GM12878 (cell line): ENCODE measurements at regions not wholly inside any gene's neighbourhood (a gene's known extent, or its start where the extent isn't known, plus 50 kb on each side); places are given as distances from the start of the nearest gene placed in this dataset.

Experiments
- ATAC-seq: fragments of 200-7000 bp; cut with Tn5 transposase; 3 replicates; pipeline ENCODE4 v1.9.1; 2020; ENCODE audit warnings: mild to moderate bottlenecking, moderate library complexity
- BruUV-seq: library from RNA; stranded (reverse); fragments of 400-500 nt; replicated peaks from 2 replicates; lab custom pipeline; 2021; lab: Mats Ljungman, UMichigan
- CTCF ChIA-PET: fragments of 300-600 bp; sonication (Branson Sonifier 250); formaldehyde crosslinking; extraction: SDS; loops from one replicate; lab custom pipeline; 2021; ENCODE audit warnings: inconsistent platforms; lab: Yijun Ruan, JAX
- POLR2A ChIA-PET: fragments of 350-600 bp; formaldehyde crosslinking; extraction: SDS; loops from one replicate; lab custom pipeline; 2021; ENCODE audit warnings: inconsistent platforms; lab: Charles Lee
- RAD21 ChIA-PET: fragments of 300-600 bp; sonication (Branson Sonifier 250); formaldehyde crosslinking; loops from one replicate; lab custom pipeline; 2023; ENCODE audit warnings: antibody characterized with exemption; ENCODE audit not compliant: unreplicated experiment; lab: Charles Lee
- SMC1A ChIA-PET: fragments of 300-600 bp; sonication (Branson Sonifier 250); formaldehyde crosslinking; loops from one replicate; lab custom pipeline; 2023; ENCODE audit not compliant: unreplicated experiment, uncharacterized antibody; lab: Charles Lee
- DNase-seq: peaks from one replicate; pipeline ENCODE4 v3.0.0-alpha.2; 2011; ENCODE audit warnings: low read depth, low spot score
- FAIRE-seq: peaks from 3 replicates; lab custom pipeline; 2011; peaks lifted over from hg19 to GRCh38; lab: Jason Lieb, UNC
- H2AFZ ChIP-seq: 2 replicates; pipeline ENCODE4 v1.6.0; 2011; ENCODE audit warnings: low read depth, low read length, control low read depth; ENCODE audit not compliant: control insufficient read depth
- H3K27ac ChIP-seq: 2 replicates; pipeline ENCODE4 v1.5.1; 2011; ENCODE audit warnings: control low read depth; ENCODE audit not compliant: control insufficient read depth, insufficient read depth
- H3K27me3 ChIP-seq, 2 experiments: replicated peaks in 1 of 2; 2 replicates each; pipeline versions ENCODE4 v1.6.0 to v1.6.1; 2011; ENCODE audit warnings: low read length in 1 of 2; ENCODE audit not compliant: control insufficient read depth in 2 of 2, insufficient read depth in 2 of 2
- H3K36me3 ChIP-seq, 2 experiments: 2 replicates each; pipeline ENCODE4 v1.5.1; 2011; ENCODE audit warnings: low read length in 1 of 2; ENCODE audit not compliant: control insufficient read depth in 2 of 2, insufficient read depth in 2 of 2
- H3K4me1 ChIP-seq: 2 replicates; pipeline ENCODE4 v1.6.1; 2011; ENCODE audit warnings: mild to moderate bottlenecking, low read length, moderate library complexity, mixed read lengths; ENCODE audit not compliant: control insufficient read depth, insufficient read depth
- H3K4me2 ChIP-seq: 2 replicates; pipeline ENCODE4 v1.6.0; 2011; ENCODE audit warnings: control low read depth; ENCODE audit not compliant: control insufficient read depth, insufficient read depth
- H3K4me3 ChIP-seq: fragments of 200-600 bp; sonication (generic); 2 replicates; pipeline ENCODE4 v1.5.1; 2016
- H3K79me2 ChIP-seq: 2 replicates; pipeline ENCODE4 v1.6.0; 2011; ENCODE audit warnings: low read length; ENCODE audit not compliant: control insufficient read depth, insufficient read depth
- H3K9ac ChIP-seq: 2 replicates; pipeline ENCODE4 v1.8.0; 2011; ENCODE audit warnings: low read length, control low read depth, mixed read lengths; ENCODE audit not compliant: control insufficient read depth, insufficient read depth
- H3K9me3 ChIP-seq: replicated peaks from 3 replicates; pipeline ENCODE4 v1.5.1; 2011; ENCODE audit warnings: mild to moderate bottlenecking, low read length; ENCODE audit not compliant: control insufficient read depth, insufficient read depth
- H4K20me1 ChIP-seq: 2 replicates; pipeline ENCODE4 v1.6.0; 2011; ENCODE audit not compliant: control insufficient read depth, insufficient read depth
- CREB1 ChIP-seq: IDR thresholded peaks from 2 replicates; pipeline ENCODE4 v1.6.1; 2012; ENCODE audit warnings: low read depth, mild to moderate bottlenecking, inconsistent platforms
- FOS ChIP-seq: IDR thresholded peaks from 3 replicates; pipeline ENCODE4 v1.6.1; 2011; ENCODE audit warnings: borderline replicate concordance; ENCODE audit not compliant: insufficient read length; ENCODE audit errors: extremely low read depth
- KAT2A ChIP-seq: conservative IDR thresholded peaks from 2 replicates; pipeline ENCODE4 v1.6.1; 2011; ENCODE audit warnings: low read depth, low read length; ENCODE audit not compliant: control insufficient read depth
- NR2C2 ChIP-seq: IDR thresholded peaks from 2 replicates; pipeline ENCODE4 v1.6.1; 2011; ENCODE audit warnings: borderline replicate concordance, low read depth; ENCODE audit not compliant: control insufficient read depth, insufficient read length
- SMAD5 ChIP-seq: IDR thresholded peaks from 2 replicates; pipeline ENCODE4 v1.6.1; 2016; ENCODE audit warnings: antibody characterized with exemption, low read depth
- WGBS: methylation state at CpG from one replicate; pipeline ENCODE4 v1.1.6; 2016; ENCODE audit warnings: low lambda C conversion rate; ENCODE audit not compliant: insufficient replicate concordance, insufficient coverage; ENCODE audit errors: missing lambda C conversion rate; 5-methylcytosine and 5-hydroxymethylcytosine counted together
- in situ Hi-C: fragments of 300-500 bp; cut with MboI; formaldehyde crosslinking; loops from 9 replicates; pipeline ENCODE4 v1.14.3; 2018; ENCODE audit warnings: mixed read lengths
- intact Hi-C: fragments of 100-400 bp; cut with micrococcal nuclease; formaldehyde crosslinking; loops from one replicate; pipeline ENCODE4 v1.14.2; 2022; ENCODE audit not compliant: unreplicated experiment
- TF ChIP-seq, protein P1 (sequence below): fragments of 450-650 bp; IDR thresholded peaks from 2 replicates; pipeline ENCODE4 v1.6.1; 2017; ENCODE audit warnings: mild to moderate bottlenecking, moderate library complexity
- TF ChIP-seq, protein P2 (sequence below): fragments of 150-350 bp; IDR thresholded peaks from 2 replicates; pipeline ENCODE4 v1.6.1; 2016; ENCODE audit warnings: low read depth, low read length
- TF ChIP-seq, protein P3 (sequence below): fragments of 450-650 bp; formaldehyde crosslinking; IDR thresholded peaks from 2 replicates; pipeline ENCODE4 v1.4.0; 2020; ENCODE audit warnings: mild to moderate bottlenecking, moderate library complexity

DNA sequence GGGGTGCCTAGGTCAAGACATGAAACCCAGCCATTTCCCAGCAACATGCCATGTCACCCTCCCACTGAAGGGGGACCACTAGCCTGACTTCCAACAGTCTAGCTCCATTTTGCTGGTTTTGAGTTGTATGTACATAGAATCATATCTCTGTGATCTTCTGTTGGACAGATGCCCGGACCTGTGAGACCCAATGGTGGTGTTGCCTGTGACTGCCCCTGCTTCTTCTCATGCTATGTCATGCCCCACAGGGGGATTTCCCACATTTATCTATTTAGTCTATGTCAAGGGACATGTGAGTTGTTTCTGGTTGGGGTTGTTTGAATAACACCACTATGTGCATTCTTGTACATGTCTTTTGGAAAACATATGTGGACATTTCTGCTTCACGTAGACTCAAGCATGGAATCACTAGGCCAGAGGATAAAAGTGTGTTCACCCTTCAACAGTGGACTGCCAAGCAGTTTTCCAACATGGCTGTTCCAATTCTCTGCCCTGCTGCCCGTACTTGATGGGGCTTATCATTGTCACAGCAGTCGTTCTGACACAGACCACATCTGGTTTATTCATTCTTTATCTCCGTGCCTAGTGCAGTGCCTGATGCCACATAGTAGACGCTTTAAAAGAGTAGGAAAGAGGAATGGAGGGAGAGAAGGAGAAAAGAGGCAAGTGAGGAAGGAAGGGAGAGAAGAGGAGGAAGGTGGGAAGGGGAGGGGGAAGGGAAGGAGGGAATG lies 114.4 kb downstream of the TPRA1 start (continued):
- TF ChIP-seq, protein P1, sequence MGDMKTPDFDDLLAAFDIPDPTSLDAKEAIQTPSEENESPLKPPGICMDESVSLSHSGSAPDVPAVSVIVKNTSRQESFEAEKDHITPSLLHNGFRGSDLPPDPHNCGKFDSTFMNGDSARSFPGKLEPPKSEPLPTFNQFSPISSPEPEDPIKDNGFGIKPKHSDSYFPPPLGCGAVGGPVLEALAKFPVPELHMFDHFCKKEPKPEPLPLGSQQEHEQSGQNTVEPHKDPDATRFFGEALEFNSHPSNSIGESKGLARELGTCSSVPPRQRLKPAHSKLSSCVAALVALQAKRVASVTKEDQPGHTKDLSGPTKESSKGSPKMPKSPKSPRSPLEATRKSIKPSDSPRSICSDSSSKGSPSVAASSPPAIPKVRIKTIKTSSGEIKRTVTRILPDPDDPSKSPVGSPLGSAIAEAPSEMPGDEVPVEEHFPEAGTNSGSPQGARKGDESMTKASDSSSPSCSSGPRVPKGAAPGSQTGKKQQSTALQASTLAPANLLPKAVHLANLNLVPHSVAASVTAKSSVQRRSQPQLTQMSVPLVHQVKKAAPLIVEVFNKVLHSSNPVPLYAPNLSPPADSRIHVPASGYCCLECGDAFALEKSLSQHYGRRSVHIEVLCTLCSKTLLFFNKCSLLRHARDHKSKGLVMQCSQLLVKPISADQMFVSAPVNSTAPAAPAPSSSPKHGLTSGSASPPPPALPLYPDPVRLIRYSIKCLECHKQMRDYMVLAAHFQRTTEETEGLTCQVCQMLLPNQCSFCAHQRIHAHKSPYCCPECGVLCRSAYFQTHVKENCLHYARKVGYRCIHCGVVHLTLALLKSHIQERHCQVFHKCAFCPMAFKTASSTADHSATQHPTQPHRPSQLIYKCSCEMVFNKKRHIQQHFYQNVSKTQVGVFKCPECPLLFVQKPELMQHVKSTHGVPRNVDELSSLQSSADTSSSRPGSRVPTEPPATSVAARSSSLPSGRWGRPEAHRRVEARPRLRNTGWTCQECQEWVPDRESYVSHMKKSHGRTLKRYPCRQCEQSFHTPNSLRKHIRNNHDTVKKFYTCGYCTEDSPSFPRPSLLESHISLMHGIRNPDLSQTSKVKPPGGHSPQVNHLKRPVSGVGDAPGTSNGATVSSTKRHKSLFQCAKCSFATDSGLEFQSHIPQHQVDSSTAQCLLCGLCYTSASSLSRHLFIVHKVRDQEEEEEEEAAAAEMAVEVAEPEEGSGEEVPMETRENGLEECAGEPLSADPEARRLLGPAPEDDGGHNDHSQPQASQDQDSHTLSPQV, result no peak
- TF ChIP-seq FOS, result no peak
- no peak for TF ChIP-seq SMAD5

DNA sequence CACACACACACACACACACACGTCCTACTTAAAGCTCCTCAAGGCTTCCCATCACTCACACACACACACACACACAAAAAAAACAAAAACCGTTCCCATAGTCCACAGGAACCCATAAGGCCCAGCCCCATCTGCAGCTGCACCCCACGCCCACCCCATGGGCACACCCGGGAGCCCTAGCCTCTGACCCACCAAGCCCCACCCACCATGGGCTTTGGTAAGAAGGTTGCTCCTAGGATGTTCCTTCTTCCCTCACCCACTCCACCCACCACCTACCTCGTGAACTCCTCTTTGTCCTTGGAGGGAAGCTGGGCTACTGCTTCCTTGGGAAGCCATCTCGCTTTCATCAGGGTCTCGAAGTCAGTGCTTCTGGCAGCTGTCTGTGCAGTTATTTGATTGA lies 115.1 kb downstream of the TPRA1 start:
- SMC1A ChIA-PET, result interaction anchor here (1.1 kb wide), 1 partner anchor 723 kb away, joined by 3 read pairs; no protein-coding TSS in a partner anchor
- Histone ChIP-seq H4K20me1 (no peaks in the 10 kb centered on the region), H3K4me3 (no peak overlapping the region), H3K27me3 (no peaks in the 10 kb centered on the region), H3K4me1 (no peaks in the 10 kb centered on the region), H3K27ac (no peak overlapping the region), H3K36me3 (no peaks in the 10 kb centered on the region), H3K4me2 (no peak overlapping the region), H3K9me3 (no peaks in the 10 kb centered on the region), H2AFZ (no peak overlapping the region), H3K9ac (no peak overlapping the region), H3K79me2 (no peaks in the 10 kb centered on the region)
- in situ Hi-C loops (no loop called here), intact Hi-C loops (no loop called here)
- CTCF ChIA-PET, result interaction anchor here (0.7 to 1.1 kb wide), 3 partner anchors 723 to 1205 kb away, joined by 3 to 4 read pairs (median 3); no protein-coding TSS in a partner anchor
- POLR2A ChIA-PET, result no interaction called here
- DNase-seq, result no peak
- BruUV-seq, result no TSS peak
- no peak for FAIRE-seq
- WGBS, result 23% methylated on average over 7 of the region's 7 CpGs
- RAD21 ChIA-PET, result no interaction called here
- no peak for ATAC-seq
- TF ChIP-seq, protein P2, sequence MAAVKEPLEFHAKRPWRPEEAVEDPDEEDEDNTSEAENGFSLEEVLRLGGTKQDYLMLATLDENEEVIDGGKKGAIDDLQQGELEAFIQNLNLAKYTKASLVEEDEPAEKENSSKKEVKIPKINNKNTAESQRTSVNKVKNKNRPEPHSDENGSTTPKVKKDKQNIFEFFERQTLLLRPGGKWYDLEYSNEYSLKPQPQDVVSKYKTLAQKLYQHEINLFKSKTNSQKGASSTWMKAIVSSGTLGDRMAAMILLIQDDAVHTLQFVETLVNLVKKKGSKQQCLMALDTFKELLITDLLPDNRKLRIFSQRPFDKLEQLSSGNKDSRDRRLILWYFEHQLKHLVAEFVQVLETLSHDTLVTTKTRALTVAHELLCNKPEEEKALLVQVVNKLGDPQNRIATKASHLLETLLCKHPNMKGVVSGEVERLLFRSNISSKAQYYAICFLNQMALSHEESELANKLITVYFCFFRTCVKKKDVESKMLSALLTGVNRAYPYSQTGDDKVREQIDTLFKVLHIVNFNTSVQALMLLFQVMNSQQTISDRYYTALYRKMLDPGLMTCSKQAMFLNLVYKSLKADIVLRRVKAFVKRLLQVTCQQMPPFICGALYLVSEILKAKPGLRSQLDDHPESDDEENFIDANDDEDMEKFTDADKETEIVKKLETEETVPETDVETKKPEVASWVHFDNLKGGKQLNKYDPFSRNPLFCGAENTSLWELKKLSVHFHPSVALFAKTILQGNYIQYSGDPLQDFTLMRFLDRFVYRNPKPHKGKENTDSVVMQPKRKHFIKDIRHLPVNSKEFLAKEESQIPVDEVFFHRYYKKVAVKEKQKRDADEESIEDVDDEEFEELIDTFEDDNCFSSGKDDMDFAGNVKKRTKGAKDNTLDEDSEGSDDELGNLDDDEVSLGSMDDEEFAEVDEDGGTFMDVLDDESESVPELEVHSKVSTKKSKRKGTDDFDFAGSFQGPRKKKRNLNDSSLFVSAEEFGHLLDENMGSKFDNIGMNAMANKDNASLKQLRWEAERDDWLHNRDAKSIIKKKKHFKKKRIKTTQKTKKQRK, result no peak
- TF ChIP-seq CREB1 (no peak), KAT2A (no peak), NR2C2 (no peak)
- TF ChIP-seq, protein P3, sequence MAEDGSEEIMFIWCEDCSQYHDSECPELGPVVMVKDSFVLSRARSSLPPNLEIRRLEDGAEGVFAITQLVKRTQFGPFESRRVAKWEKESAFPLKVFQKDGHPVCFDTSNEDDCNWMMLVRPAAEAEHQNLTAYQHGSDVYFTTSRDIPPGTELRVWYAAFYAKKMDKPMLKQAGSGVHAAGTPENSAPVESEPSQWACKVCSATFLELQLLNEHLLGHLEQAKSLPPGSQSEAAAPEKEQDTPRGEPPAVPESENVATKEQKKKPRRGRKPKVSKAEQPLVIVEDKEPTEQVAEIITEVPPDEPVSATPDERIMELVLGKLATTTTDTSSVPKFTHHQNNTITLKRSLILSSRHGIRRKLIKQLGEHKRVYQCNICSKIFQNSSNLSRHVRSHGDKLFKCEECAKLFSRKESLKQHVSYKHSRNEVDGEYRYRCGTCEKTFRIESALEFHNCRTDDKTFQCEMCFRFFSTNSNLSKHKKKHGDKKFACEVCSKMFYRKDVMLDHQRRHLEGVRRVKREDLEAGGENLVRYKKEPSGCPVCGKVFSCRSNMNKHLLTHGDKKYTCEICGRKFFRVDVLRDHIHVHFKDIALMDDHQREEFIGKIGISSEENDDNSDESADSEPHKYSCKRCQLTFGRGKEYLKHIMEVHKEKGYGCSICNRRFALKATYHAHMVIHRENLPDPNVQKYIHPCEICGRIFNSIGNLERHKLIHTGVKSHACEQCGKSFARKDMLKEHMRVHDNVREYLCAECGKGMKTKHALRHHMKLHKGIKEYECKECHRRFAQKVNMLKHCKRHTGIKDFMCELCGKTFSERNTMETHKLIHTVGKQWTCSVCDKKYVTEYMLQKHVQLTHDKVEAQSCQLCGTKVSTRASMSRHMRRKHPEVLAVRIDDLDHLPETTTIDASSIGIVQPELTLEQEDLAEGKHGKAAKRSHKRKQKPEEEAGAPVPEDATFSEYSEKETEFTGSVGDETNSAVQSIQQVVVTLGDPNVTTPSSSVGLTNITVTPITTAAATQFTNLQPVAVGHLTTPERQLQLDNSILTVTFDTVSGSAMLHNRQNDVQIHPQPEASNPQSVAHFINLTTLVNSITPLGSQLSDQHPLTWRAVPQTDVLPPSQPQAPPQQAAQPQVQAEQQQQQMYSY (CRISPR knock-in tag), result no peak
